NCI-H460 (cell line): ENCODE measurements at regions not wholly inside any gene's neighbourhood (a gene's known extent, or its start where the extent isn't known, plus 50 kb on each side); places are given as distances from the start of the nearest gene placed in this dataset.

Experiments used
- DNase-seq: peaks from one replicate; pipeline ENCODE4 v3.0.0-alpha.2; 2016; ENCODE audit warnings: low read depth; ENCODE audit errors: extremely low read depth

DNA sequence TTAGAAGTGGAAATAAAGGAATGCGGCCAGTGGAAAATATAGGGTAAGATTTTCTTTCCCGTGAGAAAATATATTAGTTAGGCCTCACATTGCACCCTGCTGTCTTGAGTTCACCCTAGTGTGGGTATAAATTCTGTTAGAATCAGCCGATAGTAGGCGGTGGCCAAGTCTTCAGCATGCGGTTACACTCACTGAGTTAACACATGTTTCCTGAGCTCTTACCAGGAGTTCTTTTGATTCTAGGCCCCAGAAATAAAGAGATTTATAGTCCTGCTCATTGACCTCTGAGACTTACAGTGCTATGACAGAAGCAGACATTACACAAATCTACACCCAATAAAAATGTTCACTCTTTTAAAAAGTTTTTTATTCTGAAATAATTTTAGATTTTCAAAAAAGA, 279.3 kb upstream of the LRRC7 start:
- DNase-seq, result no peak

DNA sequence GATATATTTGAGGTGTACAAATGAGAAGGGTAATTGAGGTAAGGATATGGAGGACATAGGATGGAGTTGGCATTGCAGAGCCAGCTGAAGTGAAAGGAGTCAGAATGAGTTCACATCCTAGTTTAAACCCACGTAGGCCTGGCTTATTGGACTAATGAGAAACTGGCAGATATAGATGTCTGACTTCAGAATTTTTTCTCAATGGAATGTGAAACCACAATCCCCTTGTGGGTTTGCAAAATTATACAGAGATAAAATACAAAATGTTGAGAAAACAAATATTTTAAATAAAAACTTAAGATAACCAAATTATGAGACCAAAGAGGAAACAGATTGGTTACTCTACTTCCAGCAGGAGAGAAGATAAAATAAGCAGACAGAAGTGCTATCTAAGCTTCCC, 277.4 kb upstream of the LRRC7 start:
- no peak for DNase-seq

DNA sequence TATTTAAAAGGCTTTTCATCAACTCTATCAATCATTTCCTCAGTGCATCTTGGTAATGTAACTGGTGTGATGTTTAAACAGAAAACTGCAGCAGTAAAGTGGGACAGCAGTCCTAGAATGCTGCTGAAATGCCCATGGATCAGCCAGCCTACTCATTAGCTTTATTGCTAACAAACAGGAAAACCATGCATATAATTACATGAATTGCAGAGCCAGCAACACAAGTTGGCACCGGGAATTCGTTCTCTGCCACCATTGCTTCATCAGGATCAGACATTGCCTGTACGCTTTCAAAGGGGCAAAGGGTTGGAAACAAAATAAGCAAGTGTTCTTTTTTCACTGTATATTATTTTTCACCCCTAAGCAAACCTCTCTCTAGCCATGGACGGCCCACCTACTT, 276.2 kb upstream of the LRRC7 start:
- DNase-seq, result no peak

DNA sequence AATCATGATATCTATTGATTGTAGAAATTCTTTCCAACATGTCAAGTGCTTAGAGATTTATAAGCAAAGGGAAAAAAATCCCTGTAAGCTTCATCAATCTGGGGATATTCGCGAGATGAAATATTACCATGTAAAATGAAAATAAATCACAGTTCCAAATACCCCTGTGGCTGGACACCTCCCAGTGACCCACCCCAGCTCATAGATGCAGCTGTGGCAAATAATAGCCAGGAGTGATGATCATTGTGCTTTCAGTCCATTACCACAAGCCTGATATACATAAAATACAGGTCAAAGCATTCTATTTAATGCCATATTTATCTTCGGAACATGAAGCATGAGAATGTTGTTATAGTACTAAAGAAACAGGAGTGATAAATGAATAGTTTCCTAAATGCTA, 274.9 kb upstream of the LRRC7 start:
- DNase-seq, result no peak

DNA sequence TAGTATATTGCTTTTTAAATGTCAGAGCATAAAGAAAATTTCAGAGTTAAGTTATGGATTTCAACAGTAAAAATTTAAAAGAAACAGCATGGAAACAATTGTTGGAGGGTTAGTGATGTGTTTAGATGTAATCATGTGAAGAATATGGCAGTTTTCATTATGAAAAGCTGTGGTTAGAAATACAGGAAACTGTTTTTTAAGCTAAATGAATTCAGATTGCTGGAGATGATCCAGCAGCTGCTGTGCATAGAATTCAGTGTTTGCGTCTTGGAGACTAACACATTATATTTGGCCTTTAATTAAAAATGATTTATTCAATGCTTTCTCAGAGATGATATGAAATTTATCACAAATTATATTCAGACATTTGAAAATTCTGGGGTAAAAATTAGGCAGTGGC, 273.6 kb upstream of the LRRC7 start:
- DNase-seq, result no peak

DNA sequence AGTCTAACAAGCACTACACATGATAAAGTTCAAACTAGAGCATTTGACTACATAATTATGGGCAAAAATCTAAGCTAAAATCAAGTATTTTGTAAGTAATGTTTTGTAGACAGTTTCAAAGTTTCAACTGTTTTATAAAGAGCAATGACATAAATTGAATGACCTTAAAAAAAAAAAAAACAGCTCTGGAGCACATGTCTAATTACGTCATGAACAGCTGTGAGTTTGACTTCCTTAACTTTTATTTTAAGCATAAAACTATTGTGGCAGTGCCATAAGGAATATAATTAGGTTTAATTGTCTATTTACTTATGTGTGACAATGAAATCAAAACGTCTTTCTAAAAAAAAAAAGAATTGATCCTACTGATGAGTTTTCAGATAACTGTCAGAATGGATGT, 272.5 kb upstream of the LRRC7 start:
- no peak for DNase-seq

DNA sequence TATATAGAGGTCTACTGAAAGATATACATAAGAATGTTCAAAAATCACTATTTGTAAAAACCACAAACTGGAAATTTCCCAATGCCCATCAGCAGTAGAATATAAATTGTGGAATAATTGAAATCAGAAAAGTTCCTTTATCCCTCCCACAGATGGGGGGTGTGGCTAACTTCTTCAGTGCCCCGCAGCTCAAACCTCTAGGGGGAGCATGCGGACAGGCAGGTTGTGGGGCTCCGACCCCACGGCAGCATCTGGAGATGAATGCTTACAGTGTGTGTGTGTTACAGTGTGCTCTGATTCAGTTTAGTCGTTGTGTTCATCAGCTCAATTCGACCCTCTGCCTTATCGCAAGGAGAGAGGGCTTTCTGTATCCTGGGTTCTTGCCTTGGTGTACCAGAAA, 262.1 kb upstream of the LRRC7 start:
- no peak for DNase-seq

DNA sequence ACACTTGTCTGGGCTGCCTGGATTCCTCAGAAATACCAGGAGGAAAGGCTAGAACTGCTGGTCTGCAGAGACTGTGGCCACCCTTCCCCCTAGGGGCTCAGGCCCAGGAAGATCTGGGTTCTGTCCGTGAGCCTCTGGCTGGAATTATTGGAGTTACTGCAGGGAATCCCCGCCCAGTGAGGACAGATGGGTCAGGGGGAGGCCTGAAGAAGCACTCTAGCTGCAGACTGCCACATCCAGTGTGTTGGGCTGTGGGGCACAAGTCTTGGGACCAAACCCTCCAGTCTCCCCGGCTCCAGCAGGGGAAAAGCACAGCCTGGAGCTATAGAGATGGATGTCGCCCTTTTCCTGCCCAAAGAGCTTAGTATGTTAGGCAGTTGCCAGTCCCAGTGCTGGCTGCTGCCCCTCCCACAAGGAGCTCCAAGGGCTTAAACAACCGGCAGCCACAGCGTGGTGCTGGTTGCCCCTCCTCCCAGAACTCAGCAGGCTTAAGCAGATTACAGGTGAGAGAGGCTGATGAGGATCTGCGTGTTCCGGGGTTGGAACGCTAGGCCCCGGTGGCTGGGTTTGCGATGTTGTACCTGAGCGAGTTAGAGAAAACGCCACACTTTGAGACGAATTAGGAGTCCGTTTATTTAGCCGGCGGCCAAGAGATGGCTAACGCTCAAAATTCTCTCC, 255.5 kb upstream of the LRRC7 start:
- no peak for DNase-seq

DNA sequence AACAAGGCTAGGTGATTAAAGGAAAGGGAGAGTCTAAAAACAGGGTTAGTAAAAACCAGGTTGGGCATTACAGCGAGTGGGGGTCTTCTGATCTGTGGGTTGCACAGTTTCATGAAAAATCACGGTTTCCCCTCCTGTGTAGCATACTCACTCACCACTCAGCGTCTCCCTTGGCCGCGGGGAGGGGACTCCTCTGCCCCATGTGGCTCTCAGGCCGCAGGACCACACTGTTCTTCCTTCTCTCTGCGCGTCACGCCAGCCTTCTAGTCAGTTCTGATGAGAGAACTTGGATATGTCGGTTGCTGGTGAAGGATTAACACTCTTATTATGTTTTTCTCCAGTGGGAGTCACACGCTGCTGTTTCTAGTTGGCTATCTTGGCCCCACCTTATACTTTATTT, 254.6 kb upstream of the LRRC7 start:
- DNase-seq, result no peak

DNA sequence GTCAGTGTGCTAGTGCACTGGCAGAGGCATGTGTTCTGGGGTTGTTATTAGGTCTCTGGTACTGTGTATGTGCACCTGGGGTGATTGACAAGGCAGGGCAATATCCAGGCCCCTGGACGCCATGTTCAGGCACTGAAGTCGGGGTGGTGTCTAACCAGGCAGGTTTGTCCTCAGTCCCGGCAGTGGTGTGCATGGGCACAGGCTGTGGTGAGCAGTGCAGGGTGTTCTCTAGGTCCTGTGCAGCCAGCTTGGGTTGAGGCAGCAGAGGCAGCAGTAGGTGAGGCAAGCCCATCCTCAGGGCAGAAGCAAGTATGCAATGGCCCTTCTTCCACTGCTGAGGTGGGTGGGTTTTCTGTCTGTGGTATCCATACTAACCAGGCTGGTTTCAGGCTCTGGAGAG, 252.3 kb upstream of the LRRC7 start:
- DNase-seq, result no peak

DNA sequence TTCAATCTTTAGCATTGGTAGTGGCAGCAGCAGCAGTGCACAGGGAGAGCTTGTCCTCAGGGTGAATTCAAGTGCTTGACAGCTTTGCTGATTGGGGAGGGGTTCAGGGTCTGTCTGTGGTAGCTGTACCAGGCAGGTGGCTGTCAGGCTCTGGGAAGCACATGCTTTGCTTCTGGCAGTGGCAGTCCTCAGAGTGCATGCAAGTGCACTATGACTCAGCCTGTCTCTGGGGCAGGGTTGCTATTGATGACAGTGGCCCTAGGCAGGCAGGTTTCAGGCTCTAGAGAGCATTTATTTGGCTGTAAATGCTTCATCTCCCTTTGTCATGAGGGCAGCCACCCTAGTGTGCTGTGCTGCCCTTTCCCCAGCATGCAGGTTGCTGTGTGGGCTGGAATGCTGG, 251.9 kb upstream of the LRRC7 start:
- DNase-seq, result no peak

DNA sequence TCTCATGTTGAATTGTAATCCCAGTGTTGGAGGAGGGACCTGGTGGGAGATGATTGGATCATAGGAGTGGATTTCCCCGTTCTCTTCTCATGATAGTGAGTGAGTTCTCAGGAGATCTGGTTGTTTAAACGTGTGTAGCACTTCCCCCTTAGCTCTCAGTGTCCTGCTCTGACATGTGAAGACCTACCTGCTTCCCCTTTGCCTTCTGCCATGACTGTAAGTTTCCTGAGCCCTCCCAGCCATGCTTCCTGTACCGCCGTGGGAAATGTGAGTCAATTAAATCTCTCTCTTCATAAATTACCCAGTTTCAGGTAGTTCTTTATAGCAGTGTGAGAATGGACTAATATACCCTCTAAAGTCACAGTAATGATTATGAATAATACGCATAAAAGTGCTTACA, 248.4 kb upstream of the LRRC7 start:
- DNase-seq, result no peak

DNA sequence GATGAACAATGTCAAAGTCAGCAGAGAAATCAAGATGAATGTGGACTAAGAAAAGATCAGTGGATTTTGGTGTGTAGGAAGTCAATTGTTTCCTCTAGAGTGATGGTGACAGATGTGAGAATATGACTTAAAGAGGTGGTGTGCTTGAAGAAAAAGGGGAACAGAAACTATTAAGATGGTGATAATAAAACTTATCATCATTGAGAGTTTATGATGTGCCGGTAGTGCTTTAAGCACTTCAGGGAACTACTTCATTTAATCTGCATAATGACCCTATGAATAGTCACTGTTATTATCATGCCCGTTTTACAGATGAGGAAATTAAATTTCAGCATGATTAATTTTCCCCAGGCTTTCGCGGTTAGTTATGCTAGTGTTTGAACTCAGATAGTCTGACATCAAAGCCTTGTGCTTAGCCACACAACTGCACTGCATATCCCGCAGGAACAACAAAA, 246.9 kb upstream of the LRRC7 start:
- DNase-seq, result no peak

DNA sequence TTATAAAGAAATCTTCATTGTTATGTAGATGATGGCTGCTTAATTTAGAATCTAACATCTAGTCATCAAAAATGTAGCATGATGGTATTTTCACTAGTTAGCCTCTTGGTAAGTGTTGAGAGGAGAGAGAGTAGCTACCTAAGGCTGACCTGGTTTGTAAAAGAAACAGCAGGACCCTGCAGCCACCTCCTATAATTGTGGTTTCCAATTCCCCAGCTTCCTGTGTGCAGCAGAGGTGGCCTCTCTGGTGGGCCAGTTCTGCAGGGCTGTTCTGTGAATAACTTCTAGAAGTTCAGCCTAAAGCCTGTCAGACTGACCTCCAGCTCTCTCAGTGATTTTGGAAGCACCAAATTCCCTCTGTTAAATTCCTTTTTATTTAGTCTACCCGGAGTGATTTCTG, 246.4 kb upstream of the LRRC7 start:
- DNase-seq, result no peak

DNA sequence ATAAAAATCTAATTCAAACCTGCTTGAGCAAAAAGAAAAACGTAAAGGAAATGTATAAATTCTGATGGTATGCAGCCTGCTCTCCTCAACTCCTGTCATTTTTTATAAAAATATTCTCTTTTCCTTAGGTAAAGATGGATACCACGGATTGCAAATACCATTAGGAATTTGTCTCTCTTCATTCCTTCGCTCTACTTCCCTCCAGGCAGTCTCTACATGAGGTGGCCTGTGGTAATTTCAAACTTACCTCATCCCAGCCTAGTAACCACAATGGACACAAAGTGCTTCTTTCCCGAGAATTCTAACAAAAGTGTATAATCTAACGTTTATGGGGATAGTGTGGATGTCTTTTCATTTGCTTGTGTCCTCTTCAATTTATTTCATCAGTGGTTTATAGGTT, 239.5 kb upstream of the LRRC7 start:
- DNase-seq, result no peak

DNA sequence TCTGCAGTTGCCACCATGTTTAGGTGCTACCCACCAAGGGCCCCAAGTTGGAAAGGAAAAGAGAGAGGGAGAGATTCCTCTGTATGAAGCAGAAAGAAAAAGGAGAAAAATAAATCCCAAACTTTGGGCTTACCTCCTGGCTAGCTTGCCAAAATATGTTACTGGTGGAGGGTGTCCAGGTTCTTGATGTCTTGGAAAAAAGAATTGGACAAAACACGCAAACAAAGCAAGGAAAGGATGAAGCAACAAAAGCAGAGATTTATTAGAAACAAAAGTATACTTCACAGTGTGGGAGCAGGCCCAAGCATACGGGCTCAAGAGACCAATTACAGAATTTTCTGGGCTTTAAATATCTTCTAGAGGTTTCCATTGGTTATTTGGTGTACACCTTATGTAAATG, 204.5 kb upstream of the LRRC7 start:
- no peak for DNase-seq

DNA sequence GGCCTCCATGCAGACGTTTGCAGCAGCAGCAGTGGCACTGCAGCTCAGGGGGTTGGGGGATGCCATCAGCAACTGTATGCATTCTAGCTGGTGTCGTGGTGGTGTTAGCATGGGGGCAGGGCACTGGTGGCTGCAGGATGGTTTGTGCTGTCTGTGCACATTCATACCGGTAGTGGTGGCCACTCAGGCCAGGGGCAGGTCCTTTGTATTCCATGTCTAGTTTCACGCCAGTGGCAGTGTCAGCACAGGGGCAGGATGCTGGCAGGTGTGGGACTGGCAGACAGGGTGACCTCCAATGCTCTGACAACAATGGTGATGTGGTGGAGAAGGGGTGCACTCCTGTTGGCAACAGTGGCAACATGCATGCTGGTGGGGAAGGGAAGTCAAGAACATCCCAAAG, 194.2 kb upstream of the LRRC7 start:
- no peak for DNase-seq

DNA sequence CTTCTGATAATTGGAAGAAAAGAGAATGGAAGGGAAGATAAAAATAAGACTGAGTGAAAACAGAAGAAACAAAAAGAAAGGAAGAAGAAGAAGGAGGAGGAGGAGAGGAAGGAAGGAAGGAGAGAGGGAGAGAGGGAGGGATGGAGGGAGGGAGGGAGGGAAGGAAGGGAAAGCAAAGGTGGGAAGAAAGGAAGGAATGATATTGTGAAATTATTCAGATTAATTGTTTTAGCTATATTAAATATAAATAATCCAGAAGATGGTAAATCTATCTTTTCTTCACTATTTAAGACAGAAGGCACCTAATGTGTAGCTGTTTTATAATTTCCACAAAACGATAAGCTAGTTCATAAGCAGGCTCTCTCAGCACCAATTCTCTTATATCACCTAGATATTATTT, 191.3 kb upstream of the LRRC7 start:
- no peak for DNase-seq

DNA sequence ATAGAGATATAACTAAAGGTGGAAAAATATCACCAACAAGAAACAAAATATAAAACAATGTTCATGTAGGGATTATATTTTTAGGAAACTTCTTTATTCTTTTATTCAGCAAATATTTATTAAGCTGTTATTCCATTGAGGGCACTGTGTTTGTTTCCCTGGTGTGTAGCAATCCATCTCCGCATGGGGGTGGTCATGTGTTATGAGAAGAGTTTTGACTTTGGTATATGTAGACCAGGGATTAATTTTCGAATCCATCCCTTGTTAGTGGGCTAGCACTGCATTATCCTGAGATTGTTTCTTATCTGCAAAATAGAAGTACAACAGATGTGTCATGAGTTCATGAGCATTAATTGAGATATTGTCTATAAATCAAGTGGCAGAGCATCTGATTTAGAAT, 190.2 kb upstream of the LRRC7 start:
- DNase-seq, result no peak

DNA sequence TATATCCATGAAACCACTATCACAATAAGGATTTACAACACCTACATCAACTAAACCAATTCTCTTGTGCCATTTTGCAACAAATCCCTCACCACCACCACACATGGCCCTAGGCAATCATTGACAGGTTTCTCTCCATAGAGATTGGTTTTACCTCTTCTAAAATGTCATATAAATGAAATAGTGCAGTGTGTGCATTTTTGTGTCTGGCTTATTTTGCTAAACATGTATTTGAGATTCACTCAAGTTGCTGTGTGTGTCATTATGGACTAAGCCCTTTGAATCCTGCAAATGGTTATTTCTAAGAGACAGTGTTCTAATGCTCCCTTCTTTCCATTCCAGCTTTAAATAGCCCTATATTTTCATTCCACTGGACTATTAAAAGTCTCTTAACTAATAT, 179.7 kb upstream of the LRRC7 start:
- DNase-seq, result no peak

DNA sequence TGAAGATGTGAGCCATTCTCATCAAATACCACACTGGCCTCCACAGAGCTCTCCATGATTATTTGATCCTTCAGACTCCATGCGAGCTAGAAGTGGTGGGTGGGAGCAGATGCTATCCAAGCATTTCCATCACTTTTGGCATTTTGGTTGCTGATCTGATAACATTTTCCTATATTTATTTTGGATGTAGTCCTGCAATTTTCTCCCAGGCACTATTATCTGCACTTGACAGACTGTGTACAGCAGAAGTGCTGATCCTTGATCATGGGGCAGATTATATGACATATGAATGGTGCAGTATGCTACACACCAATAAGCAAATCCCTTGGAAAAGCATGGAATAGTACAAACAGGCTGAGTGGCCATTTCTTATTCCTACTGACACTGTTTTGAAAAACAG, 167.6 kb upstream of the LRRC7 start:
- DNase-seq, result no peak

DNA sequence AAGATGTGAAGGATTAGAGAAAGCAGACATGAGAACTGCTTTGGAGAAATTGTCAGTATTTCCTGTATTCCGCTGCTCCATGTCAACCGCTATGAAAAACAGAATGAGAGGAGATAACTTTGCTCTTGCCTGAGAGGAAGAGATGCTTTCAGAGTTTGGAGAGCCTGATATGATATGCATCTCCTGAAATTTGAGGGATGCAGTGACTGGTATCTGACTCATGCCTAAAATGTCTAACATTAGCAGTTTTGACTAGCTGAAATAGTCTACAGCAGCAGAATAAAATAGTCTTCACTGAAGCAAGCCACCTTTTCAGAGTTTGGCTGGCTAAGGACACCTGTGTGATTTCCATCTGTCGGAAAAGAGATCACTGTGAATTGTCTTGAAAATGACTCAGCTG, 165.8 kb upstream of the LRRC7 start:
- DNase-seq, result no peak

DNA sequence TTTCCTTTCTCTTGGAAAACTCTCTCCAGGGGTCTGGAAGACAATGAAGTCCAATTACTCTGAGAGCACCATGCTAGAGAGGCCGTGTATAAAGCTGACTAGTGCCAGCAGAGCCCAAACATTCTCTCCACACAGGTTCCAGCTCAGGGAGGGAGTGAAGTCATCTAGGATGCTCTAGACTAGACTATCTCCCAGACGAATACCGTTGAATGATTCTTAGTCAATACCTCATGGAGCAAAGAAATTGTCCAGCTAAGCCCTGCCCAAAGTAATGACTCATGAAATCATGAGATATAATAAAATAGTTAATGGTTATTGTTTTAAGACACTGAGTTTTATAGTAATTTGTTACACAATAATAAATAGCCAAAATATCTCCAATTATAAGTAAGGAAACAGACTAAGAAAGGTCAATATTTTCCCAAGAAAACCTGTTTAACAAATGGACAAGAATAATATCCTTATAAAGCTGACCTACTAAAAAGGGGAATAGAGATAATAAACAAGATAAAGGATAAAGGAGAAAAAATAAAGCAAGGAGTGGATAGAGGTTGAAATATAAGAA, 163.9 kb upstream of the LRRC7 start:
- no peak for DNase-seq
